B cell (primary cell): ENCODE measurements at regions not wholly inside any gene's neighbourhood (a gene's known extent, or its start where the extent isn't known, plus 50 kb on each side); places are given as distances from the start of the nearest gene placed in this dataset.
"Not testable (repeated sequence)": the region's sequence is repeated elsewhere in the genome, so short reads cannot be mapped to it uniquely, and the experiment has no call there.

Experiments
- ATAC-seq: fragments of 200-7000 bp; cut with Tn5 transposase; one replicate; pipeline ENCODE4 v1.10.0; 2021; ENCODE audit warnings: low read depth, mild to moderate bottlenecking, moderate number of reproducible peaks, moderate library complexity
- CTCF ChIA-PET: fragments of 350-600 bp; sonication (Branson Sonifier 250); formaldehyde crosslinking; loops from one replicate; lab custom pipeline; 2021; ENCODE audit warnings: antibody characterized with exemption, inconsistent platforms; lab: Charles Lee
- POLR2A ChIA-PET: fragments of 350-600 bp; sonication (Branson Sonifier 250); formaldehyde crosslinking; loops from one replicate; lab custom pipeline; 2021; ENCODE audit warnings: antibody characterized with exemption; lab: Charles Lee
- DNase-seq: peaks from one replicate; pipeline ENCODE4 v3.0.0; 2013
- H2AFZ ChIP-seq: 2 replicates; pipeline ENCODE4 v1.6.1; 2012; ENCODE audit warnings: mild to moderate bottlenecking, low read depth, low read length; ENCODE audit not compliant: insufficient read depth, poor library complexity, severe bottlenecking
- H3K27ac ChIP-seq, 2 donors: 1 replicate in 1 of 2; 2 replicates in 1 of 2; pipeline ENCODE4 v1.5.1; 2012 to 2013; ENCODE audit warnings: low read length in 2 of 2, mild to moderate bottlenecking in 2 of 2, moderate library complexity in 1 of 2
- H3K27me3 ChIP-seq, 4 experiments: fragments of 200-600 bp in 1 of 4; sonication (generic) in 1 of 4; replicated peaks in 1 of 4; 1 replicate in 2 of 4; 2 replicates in 2 of 4; pipeline versions ENCODE4 v1.6.1 to v1.7.0; 2013 to 2016; ENCODE audit warnings: low read length in 3 of 4, mild to moderate bottlenecking in 2 of 4, mixed read lengths in 1 of 4, moderate library complexity in 1 of 4; ENCODE audit not compliant: insufficient read depth in 4 of 4, control insufficient read depth in 3 of 4; ENCODE audit errors: control extremely low read depth in 1 of 4
- H3K36me3 ChIP-seq, 2 experiments: replicated peaks in 1 of 2; 1 replicate in 1 of 2; 2 replicates in 1 of 2; pipeline versions ENCODE4 v1.6.1 to v1.7.1; 2013; ENCODE audit warnings: low read length in 1 of 2; ENCODE audit not compliant: insufficient read depth in 2 of 2, control insufficient read depth in 1 of 2; ENCODE audit errors: control extremely low read depth in 1 of 2, extremely low read depth in 1 of 2
- H3K4me1 ChIP-seq, 2 donors: fragments of 200-600 bp in 1 of 2; sonication (generic) in 1 of 2; 1 replicate in 1 of 2; 2 replicates in 1 of 2; pipeline versions ENCODE4 v1.5.1 to v1.6.1; 2013 to 2017; ENCODE audit warnings: low read length in 2 of 2; ENCODE audit not compliant: control insufficient read depth in 2 of 2, insufficient read depth in 2 of 2
- H3K4me2 ChIP-seq: replicated peaks from 2 replicates; pipeline ENCODE3; 2012; ENCODE audit warnings: mild to moderate bottlenecking, low read depth, low read length; ENCODE audit not compliant: poor library complexity, severe bottlenecking
- H3K4me3 ChIP-seq, 5 experiments: fragments of 200-600 bp in 1 of 5; sonication (generic) in 1 of 5; 1 replicate in 3 of 5; 2 replicates in 2 of 5; pipeline versions ENCODE4 v1.5.1 to v1.7.0; 2011 to 2016; ENCODE audit warnings: low read length in 4 of 5, mild to moderate bottlenecking in 4 of 5, low read depth in 2 of 5, control low read depth in 1 of 5, moderate library complexity in 1 of 5; ENCODE audit not compliant: insufficient read depth in 1 of 5; ENCODE audit errors: control extremely low read depth in 1 of 5, extremely low read depth in 1 of 5
- H3K79me2 ChIP-seq: fragments of 200-600 bp; sonication (generic); one replicate; pipeline ENCODE4 v1.6.0; 2016; ENCODE audit warnings: low read length; ENCODE audit not compliant: control insufficient read depth, insufficient read depth
- H3K9ac ChIP-seq: fragments of 200-600 bp; sonication (generic); 2 replicates; pipeline ENCODE4 v1.6.1; 2017; ENCODE audit warnings: mild to moderate bottlenecking, low read length, moderate library complexity
- H3K9me3 ChIP-seq, 3 donors: one replicate each; pipeline versions ENCODE4 v1.6.1 to v1.7.1; 2013; ENCODE audit warnings: low read length in 2 of 3; ENCODE audit not compliant: control insufficient read depth in 2 of 3, insufficient read depth in 1 of 3; ENCODE audit errors: control extremely low read depth in 1 of 3
- H4K20me1 ChIP-seq: 2 replicates; pipeline ENCODE4 v1.6.0; 2012; ENCODE audit warnings: mild to moderate bottlenecking, low read length; ENCODE audit not compliant: insufficient read depth, control insufficient read depth, poor library complexity, severe bottlenecking
- H3K27ac Mint-ChIP-seq: one replicate; pipeline ENCODE4 v1.8.0; 2021; ENCODE audit warnings: mixed read lengths
- H3K27me3 Mint-ChIP-seq: one replicate; pipeline ENCODE4 v1.8.0; 2021; ENCODE audit warnings: mixed read lengths
- H3K4me1 Mint-ChIP-seq: one replicate; pipeline ENCODE4 v1.8.0; 2021; ENCODE audit warnings: mixed read lengths
- H3K4me3 Mint-ChIP-seq: one replicate; pipeline ENCODE4 v1.8.0; 2021; ENCODE audit warnings: mixed read lengths
- H3K9me3 Mint-ChIP-seq: one replicate; pipeline ENCODE4 v1.8.0; 2022; ENCODE audit warnings: mixed read lengths; ENCODE audit not compliant: insufficient read depth
- EZH2 ChIP-seq: IDR thresholded peaks from 2 replicates; pipeline ENCODE4 v1.6.1; 2012; ENCODE audit warnings: borderline replicate concordance, low read depth, mild to moderate bottlenecking, moderate library complexity, low read length; ENCODE audit not compliant: insufficient read depth, poor library complexity, severe bottlenecking
- WGBS: methylation state at CpG from one replicate; pipeline ENCODE4 v1.1.5; 2013; ENCODE audit warnings: missing lambda C conversion rate; ENCODE audit not compliant: insufficient coverage; 5-methylcytosine and 5-hydroxymethylcytosine counted together
- intact Hi-C: fragments of 100-400 bp; cut with micrococcal nuclease; formaldehyde crosslinking; loops from one replicate; pipeline ENCODE4 v1.10.0; 2022
- TF ChIP-seq, protein P1 (sequence below): fragments of 200-600 bp; IDR thresholded peaks from one replicate; pipeline ENCODE4 v1.8.0; 2022; ENCODE audit warnings: antibody characterized with exemption, mild to moderate bottlenecking

DNA sequence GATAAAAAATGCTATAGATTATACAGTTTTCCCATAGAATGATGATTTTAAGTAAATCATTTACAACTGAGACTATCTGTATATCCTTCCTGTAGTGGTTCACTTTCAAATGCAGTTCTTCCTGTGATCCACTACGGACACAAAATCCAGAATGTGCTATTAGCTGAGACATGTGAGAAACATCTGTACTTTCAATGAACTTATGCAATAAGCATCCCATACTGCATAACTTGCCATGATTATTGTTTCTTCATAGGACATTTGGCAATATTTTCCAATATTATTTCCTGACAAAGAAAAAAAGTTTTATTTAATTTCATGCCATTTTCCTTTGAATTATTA, 83.5 kb upstream of the PRDX6 start:
- no peaks in the 10 kb centered on the region for H4K20me1 ChIP-seq
- CTCF ChIA-PET, result no interaction called here
- no peaks in the 10 kb centered on the region for H3K4me1 ChIP-seq
- intact Hi-C loops, result no loop called here
- no peaks in the 10 kb centered on the region for H3K27me3 Mint-ChIP-seq
- no peak overlapping the region for H3K9ac ChIP-seq
- no peaks in the 10 kb centered on the region for H3K9me3 ChIP-seq
- DNase-seq (no peak), ATAC-seq (no peak)
- no peaks in the 10 kb centered on the region for H3K9me3 Mint-ChIP-seq
- H3K27ac ChIP-seq, result no peak overlapping the region
- H3K27me3 ChIP-seq, result no peaks in the 10 kb centered on the region
- H3K79me2 ChIP-seq, result no peaks in the 10 kb centered on the region
- no peak overlapping the region for H3K4me3 ChIP-seq
- no peak overlapping the region for H3K4me2 ChIP-seq
- WGBS, result 80% methylated on average over 1 of the region's 1 CpG
- H3K4me1 Mint-ChIP-seq, result no peaks in the 10 kb centered on the region
- H3K4me3 Mint-ChIP-seq, result no peak overlapping the region
- no peak overlapping the region for H3K27ac Mint-ChIP-seq
- POLR2A ChIA-PET, result no interaction called here
- H2AFZ ChIP-seq, result no peak overlapping the region
- H3K36me3 ChIP-seq, result no peaks in the 10 kb centered on the region
- no peak for TF ChIP-seq EZH2
- TF ChIP-seq, protein P1, sequence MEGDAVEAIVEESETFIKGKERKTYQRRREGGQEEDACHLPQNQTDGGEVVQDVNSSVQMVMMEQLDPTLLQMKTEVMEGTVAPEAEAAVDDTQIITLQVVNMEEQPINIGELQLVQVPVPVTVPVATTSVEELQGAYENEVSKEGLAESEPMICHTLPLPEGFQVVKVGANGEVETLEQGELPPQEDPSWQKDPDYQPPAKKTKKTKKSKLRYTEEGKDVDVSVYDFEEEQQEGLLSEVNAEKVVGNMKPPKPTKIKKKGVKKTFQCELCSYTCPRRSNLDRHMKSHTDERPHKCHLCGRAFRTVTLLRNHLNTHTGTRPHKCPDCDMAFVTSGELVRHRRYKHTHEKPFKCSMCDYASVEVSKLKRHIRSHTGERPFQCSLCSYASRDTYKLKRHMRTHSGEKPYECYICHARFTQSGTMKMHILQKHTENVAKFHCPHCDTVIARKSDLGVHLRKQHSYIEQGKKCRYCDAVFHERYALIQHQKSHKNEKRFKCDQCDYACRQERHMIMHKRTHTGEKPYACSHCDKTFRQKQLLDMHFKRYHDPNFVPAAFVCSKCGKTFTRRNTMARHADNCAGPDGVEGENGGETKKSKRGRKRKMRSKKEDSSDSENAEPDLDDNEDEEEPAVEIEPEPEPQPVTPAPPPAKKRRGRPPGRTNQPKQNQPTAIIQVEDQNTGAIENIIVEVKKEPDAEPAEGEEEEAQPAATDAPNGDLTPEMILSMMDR, result no peak

DNA sequence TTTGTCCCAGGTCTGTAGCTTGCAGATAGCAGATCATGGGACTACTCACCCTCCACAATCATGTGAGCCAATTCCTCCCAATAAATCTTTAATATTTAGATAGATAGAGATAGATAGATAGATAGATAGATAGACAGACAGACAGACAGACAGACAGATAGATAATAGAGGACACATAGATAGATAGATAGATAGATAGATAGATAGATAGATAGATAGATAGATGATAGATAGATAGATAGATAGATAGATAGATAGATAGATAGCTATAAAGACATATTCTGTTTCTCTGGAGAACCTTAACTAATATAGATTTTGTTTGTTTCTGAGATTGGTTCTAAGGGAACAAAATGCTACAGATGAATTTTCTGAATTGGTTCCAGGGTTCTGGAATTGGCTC, 82.3 kb upstream of the PRDX6 start:
- H3K79me2 ChIP-seq, H4K20me1 ChIP-seq, ATAC-seq, H3K36me3 ChIP-seq, H3K27me3 Mint-ChIP-seq, H3K4me1 Mint-ChIP-seq, H3K9ac ChIP-seq, intact Hi-C loops, H3K27ac Mint-ChIP-seq, DNase-seq, H3K4me2 ChIP-seq, H2AFZ ChIP-seq, H3K4me3 Mint-ChIP-seq, H3K4me3 ChIP-seq, H3K9me3 Mint-ChIP-seq, H3K4me1 ChIP-seq, H3K27ac ChIP-seq, H3K9me3 ChIP-seq, H3K27me3 ChIP-seq, POLR2A ChIA-PET: not testable (repeated sequence)
- CTCF ChIA-PET, result interaction anchor here (0.6 kb wide), 1 partner anchor 1404 kb away, joined by 4 read pairs; no protein-coding TSS in a partner anchor
